GM21717 (cell line): ENCODE measurements at regions not wholly inside any gene's neighbourhood (a gene's known extent, or its start where the extent isn't known, plus 50 kb on each side); places are given as distances from the start of the nearest gene placed in this dataset.

Experiments used
- ATAC-seq: cut with Tn5 transposase; IDR thresholded peaks from one replicate; pipeline ENCODE4 v1.9.1; 2021; ENCODE audit warnings: mild to moderate bottlenecking, moderate library complexity; ENCODE audit not compliant: unreplicated experiment

GRCh38 chr14:27075503-27075902 lies 477.7 kb upstream of the NOVA1 start:
- no peak for ATAC-seq

- no peak for ATAC-seq
Observed at GRCh38 chr14:27077214-27077613, 479.4 kb upstream of the NOVA1 start.

- no peak for ATAC-seq
Observed at GRCh38 chr14:27077710-27078109, 479.9 kb upstream of the NOVA1 start.

- ATAC-seq, result no peak
Observed at GRCh38 chr14:27078191-27078590, 480.4 kb upstream of the NOVA1 start.

GRCh38 chr14:27079716-27080115 lies 481.9 kb upstream of the NOVA1 start:
- ATAC-seq, result no peak

GRCh38 chr14:27085500-27085899 lies 487.7 kb upstream of the NOVA1 start:
- ATAC-seq, result no peak

DNA sequence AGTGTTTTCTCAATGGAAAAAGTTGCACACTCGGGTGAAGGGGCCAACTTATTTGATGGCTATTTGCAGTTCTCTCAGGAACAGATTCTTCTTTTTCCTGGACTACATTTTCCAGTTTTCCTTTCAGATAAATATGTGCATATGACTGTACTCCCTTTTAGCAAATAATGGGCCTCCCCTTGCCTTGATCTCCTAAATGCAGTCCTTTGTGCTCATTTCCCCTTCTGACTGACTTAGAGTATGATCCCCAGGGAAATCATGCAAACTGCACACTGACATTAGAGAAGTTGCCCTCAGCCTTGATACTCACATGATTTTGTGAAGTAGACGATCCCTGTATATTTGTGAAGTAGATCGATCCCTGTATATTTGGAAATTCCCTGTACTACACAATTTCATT lies 492.9 kb upstream of the NOVA1 start:
- ATAC-seq, result no peak

- ATAC-seq, result no peak
Observed at GRCh38 chr14:27091973-27092372, 494.1 kb upstream of the NOVA1 start.

DNA sequence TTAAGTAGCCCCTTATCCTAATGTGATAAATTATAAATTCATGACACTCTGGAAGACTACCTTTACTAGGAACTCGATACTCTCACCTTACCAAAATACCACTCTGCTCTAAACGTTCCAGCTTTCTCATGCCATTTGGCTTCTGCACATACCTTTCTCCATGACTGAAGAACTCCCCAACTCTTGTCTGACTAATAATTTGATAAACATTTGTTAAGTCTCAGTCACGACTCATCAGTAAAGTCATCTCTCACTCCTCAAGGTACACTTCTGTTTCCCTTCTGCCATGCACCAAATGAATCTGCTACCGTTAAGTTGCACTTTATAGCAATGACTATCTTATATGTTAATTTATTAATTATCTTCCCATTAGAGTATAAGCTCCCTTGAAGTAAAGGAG lies 498.3 kb upstream of the NOVA1 start:
- ATAC-seq, result no peak

DNA sequence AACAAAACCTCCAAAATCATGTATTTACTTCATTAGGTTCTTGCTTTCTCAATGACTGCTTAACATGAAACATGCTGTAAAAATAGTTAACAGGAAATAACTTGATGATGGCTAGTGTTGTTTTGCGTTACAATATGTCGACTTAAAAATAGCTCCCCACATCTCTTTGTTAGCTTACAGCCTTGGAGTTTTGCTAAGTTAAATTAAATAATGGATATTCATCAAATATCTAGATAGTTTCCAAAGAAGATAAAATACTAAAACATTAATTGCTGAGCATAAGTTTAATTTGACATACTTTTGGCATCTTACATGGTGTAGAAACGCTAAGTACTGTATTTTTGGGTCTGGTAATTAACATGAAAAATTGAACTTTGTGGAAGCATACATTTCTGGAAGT lies 500.6 kb upstream of the NOVA1 start:
- no peak for ATAC-seq

DNA sequence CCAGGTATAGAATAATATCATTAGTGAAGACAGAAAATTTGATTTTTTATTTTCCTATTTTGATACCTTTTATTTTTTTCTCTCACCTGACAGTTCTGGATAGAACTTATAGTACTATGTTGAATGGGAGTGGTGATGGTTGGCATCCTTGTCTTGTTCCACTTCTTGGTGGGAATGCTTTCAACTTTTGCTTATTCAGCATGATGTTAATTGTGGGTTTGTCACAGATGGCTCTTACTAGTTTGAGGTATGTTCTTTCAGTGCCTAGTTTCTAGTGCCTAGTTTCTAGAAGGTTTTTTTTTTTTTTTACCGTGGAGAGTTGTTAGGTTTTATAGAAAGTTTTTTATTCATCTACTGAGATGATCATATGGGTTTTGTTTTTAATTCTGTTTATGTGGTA lies 516.3 kb upstream of the NOVA1 start:
- no peak for ATAC-seq

DNA sequence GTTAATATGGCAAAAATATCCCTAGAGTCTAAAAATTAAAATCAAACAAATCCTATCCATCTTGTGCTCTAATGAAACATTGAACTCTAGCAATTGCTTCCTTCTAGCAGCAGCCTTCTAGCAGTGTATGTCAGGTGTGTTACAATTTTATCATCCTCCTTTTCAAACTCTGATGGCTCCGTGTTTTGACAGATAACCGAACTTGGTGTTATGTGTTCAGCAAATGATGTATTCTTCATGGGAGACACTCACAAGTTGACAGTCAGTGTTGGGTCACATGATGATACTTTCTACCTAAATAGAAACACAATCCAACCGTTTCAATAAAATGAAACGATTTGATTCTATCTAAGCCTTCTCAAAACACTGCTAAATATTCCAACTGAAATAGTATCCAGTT lies 525.3 kb upstream of the NOVA1 start:
- no peak for ATAC-seq

DNA sequence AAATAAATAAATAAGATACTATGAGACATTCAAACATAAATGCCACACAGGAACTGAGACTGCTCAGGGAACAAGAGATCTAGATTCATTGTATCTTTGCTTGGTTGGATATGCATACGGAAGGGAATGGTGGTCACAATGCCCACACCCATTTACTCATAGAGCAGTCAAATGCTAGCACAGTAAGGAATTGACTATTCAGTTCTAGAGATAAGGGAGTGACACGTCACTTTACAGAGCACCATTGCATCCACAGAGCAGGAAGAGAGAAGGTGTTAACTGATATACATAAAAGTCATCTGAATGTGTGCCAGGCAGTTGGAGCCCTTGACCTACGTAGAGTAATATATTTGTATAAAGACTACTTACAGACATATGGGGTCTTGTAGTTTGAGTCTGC lies 530.0 kb upstream of the NOVA1 start:
- ATAC-seq, result no peak

DNA sequence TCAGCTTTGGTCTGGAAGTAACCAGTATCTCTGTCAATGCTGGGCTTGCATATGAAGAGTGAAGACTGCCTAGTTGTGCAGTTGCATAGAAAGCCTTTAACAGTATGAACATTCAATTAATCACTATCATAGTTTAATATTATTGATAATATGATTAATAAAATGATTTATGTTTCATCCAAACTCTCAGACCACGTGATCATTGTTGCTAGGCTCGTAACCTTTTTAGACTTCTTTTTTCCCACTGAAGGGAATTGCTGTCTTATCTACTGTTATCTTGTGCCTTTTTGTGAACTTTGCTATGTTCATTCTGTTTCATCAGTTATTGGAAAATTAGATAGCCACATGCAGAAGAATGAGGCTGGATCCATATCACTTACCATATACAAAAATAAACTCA lies 536.4 kb upstream of the NOVA1 start:
- no peak for ATAC-seq

- no peak for ATAC-seq
Observed at GRCh38 chr14:27145170-27145569, 547.3 kb upstream of the NOVA1 start.

GRCh38 chr14:27148143-27148542 lies 550.3 kb upstream of the NOVA1 start:
- no peak for ATAC-seq

DNA sequence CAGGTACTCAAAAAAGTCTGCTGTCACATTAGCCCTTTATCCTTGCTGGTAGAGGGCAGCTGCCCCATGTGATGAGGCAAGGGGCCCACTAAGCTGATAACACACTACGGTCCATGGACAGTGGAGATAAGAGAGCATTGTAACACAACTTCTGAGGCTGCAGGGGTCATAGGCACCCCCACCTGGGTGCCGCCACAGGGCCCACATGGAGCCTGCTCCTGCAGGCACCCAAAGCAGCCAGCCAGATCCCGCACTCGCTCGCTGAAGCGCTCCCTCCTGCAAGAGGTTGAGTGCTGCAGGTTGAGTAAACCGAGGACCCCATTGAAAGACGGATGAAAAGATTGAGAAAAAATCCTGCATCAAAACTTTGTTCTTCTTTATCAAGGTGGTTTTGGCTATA lies 566.3 kb upstream of the NOVA1 start:
- ATAC-seq, result no peak

DNA sequence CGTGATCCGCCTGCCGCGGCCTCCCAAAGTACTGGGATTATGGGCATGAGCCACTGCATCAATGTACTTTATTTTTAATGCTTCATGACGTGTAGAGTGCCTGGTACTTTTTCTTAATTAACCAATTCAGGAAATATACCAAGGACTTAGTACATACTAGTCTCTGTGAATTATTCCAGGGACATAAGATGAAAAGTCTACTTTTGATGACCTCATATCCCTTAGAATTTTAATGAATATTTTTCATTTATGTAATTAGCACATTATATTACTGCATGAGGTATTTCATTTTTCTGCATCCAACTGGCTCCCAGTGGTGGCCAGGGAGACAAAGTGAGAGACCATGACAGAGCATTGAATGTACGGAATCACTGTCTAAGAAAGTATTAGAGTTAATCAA lies 577.7 kb upstream of the NOVA1 start:
- ATAC-seq, result no peak

- no peak for ATAC-seq
Observed at GRCh38 chr14:27181333-27181732, 583.5 kb upstream of the NOVA1 start.

DNA sequence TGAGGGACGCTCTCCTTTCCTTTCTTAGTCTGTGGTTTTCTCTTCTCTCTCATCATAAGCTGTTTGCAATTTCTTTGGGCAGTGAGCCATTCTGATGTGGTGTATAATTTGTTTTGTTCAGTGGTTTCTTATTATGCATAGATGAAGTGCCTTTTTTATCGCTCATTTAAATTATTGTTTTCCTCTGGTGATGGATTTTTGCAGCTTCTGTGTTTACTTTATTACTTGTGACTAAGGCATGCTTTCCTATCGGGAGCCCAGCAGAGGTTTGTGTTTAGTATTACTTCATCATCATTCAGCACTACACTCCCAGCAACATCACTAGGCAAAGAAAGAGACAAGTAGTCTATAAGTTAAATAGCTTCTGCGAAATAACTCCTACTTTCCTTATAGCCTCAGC lies 586.6 kb upstream of the NOVA1 start:
- ATAC-seq, result no peak

DNA sequence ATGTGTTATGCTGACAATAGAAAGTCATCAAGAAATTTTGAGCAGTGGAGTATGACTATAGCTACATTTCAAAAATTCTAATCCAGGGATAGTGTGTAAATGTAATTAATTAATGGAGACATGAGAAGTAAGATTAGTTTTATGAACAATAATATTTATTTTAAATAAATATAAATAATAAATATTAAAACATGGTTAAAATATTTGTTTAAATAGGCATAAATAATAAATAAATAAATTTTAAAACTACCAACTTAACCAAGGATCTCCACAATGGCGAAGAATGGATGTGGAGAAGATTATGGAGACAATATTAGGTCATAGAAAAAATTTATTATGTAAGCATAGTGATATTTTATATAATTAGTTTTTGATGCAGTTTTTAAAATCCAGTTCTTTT lies 588.2 kb upstream of the NOVA1 start:
- ATAC-seq, result no peak

GRCh38 chr14:27187136-27187535 lies 589.3 kb upstream of the NOVA1 start:
- no peak for ATAC-seq

GRCh38 chr14:27190296-27190695 lies 592.5 kb upstream of the NOVA1 start:
- ATAC-seq, result no peak

- ATAC-seq, result no peak
Observed at GRCh38 chr14:27199272-27199671, 601.4 kb upstream of the NOVA1 start.
